ENCODE measurements at regions not wholly inside any gene's neighbourhood (a gene's known extent, or its start where the extent isn't known, plus 50 kb on each side); places are given as distances from the start of the nearest gene placed in this dataset.

DNA sequence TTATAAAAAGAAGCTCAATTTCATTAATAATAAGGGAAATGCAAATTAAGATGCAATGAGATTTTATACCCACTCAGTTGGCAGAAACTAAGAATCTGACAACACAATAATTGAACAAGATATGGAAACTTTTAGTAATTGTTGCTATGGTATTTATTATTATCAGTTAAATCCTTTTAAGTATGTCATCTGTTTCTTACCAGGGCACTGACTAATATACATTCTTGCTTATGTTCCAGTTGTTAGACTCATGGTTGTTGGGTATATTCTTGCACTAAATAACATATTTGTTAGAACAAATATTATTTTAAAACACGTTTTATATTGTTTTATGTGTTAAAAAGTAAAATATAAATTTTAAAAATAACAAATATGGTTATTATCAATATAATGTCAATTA is 690.3 kb downstream of the MECOM start:
- no peak overlapping the region for H2AFZ ChIP-seq (ENCODE audit: low read depth)
- no peaks in the 10 kb centered on the region for H3K79me2 ChIP-seq (ENCODE audit: insufficient read depth)
- H3K36me3 ChIP-seq (replicated peaks in 1 of 2; ENCODE audit: control insufficient read depth in 1 of 2, insufficient read depth in 2 of 2, low read length in 1 of 2), result no peaks in the 10 kb centered on the region
- no peak overlapping the region for H3K4me2 ChIP-seq
- no peaks in the 10 kb centered on the region for H3F3A ChIP-seq (replicated peaks; ENCODE audit: insufficient read depth)
- no peak overlapping the region for H3K9ac ChIP-seq
- H4K20me1 ChIP-seq (ENCODE audit: insufficient read depth), result no peaks in the 10 kb centered on the region
- no peaks in the 10 kb centered on the region for H3K27me3 ChIP-seq (ENCODE audit: insufficient read depth)
- no peaks in the 10 kb centered on the region; the same call in 1 of the 2 replicates for H3K9me2 ChIP-seq
- no peaks in the 10 kb centered on the region; a peak in 1 of 4 replicates for H3K4me1 ChIP-seq (ENCODE audit: control insufficient read depth in 1 of 2, insufficient read depth in 2 of 2, low read depth in 1 of 2, low read length in 1 of 2)
- CTCF ChIA-PET, result no interaction called here
- no peak for DNase-seq
- POLR2A ChIA-PET, result no interaction called here
- H3K9me3 ChIP-seq, result no peaks in the 10 kb centered on the region
- WGBS (ENCODE audit: low lambda C conversion rate), result 12% methylated on average over 1 of the region's 1 CpG
- TF ChIP-seq EP300 (IDR thresholded peaks at IDR 0.05; ENCODE audit: borderline replicate concordance in 1 of 2, low read depth in 1 of 2, low read length in 1 of 2) (no peak), RAD21 (IDR thresholded peaks at IDR 0.05; ENCODE audit: low read length) (no peak), RXRA (IDR thresholded peaks at IDR 0.05; ENCODE audit: borderline replicate concordance, low read depth) (no peak), TAF1 (IDR thresholded peaks at IDR 0.05; ENCODE audit: borderline replicate concordance, low read depth, low read length) (no peak), IRF3 (IDR thresholded peaks at IDR 0.05; ENCODE audit: low read depth, low read length) (no peak), FOXM1 (IDR thresholded peaks at IDR 0.05; ENCODE audit: low read depth) (no peak), RCOR1 (IDR thresholded peaks at IDR 0.05; ENCODE audit: low read length) (no peak)
- TF ChIP-seq, protein P1, sequence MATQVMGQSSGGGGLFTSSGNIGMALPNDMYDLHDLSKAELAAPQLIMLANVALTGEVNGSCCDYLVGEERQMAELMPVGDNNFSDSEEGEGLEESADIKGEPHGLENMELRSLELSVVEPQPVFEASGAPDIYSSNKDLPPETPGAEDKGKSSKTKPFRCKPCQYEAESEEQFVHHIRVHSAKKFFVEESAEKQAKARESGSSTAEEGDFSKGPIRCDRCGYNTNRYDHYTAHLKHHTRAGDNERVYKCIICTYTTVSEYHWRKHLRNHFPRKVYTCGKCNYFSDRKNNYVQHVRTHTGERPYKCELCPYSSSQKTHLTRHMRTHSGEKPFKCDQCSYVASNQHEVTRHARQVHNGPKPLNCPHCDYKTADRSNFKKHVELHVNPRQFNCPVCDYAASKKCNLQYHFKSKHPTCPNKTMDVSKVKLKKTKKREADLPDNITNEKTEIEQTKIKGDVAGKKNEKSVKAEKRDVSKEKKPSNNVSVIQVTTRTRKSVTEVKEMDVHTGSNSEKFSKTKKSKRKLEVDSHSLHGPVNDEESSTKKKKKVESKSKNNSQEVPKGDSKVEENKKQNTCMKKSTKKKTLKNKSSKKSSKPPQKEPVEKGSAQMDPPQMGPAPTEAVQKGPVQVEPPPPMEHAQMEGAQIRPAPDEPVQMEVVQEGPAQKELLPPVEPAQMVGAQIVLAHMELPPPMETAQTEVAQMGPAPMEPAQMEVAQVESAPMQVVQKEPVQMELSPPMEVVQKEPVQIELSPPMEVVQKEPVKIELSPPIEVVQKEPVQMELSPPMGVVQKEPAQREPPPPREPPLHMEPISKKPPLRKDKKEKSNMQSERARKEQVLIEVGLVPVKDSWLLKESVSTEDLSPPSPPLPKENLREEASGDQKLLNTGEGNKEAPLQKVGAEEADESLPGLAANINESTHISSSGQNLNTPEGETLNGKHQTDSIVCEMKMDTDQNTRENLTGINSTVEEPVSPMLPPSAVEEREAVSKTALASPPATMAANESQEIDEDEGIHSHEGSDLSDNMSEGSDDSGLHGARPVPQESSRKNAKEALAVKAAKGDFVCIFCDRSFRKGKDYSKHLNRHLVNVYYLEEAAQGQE (IDR thresholded peaks at IDR 0.05; ENCODE audit: low read depth, low read length), result no peak
- no peak overlapping the region for H3K4me3 ChIP-seq (ENCODE audit: low read depth in 2 of 2, low read length in 1 of 2)
- no peak overlapping the region for H3K27ac ChIP-seq (ENCODE audit: low read depth in 2 of 2, low read length in 1 of 2)

- Histone ChIP-seq H3K36me3 (replicated peaks in 1 of 2; ENCODE audit: control insufficient read depth in 1 of 2, insufficient read depth in 2 of 2, low read length in 1 of 2) (no peaks in the 10 kb centered on the region), H4K20me1 (ENCODE audit: insufficient read depth) (no peaks in the 10 kb centered on the region), H3K79me2 (ENCODE audit: insufficient read depth) (no peaks in the 10 kb centered on the region), H3K4me1 (ENCODE audit: control insufficient read depth in 1 of 2, insufficient read depth in 2 of 2, low read depth in 1 of 2, low read length in 1 of 2) (no peaks in the 10 kb centered on the region), H3K27me3 (ENCODE audit: insufficient read depth) (no peaks in the 10 kb centered on the region), H3F3A (replicated peaks; ENCODE audit: insufficient read depth) (no peaks in the 10 kb centered on the region), H3K4me2 (no peak overlapping the region), H3K9ac (no peak overlapping the region), H3K9me2 (no peaks in the 10 kb centered on the region; the same call in 1 of the 2 replicates), H2AFZ (ENCODE audit: low read depth) (no peak overlapping the region), H3K27ac (ENCODE audit: low read depth in 2 of 2, low read length in 1 of 2) (no peak overlapping the region), H3K4me3 (ENCODE audit: low read depth in 2 of 2, low read length in 1 of 2) (no peak overlapping the region), H3K9me3 (no peaks in the 10 kb centered on the region)
- whole genome bisulfite sequencing (ENCODE audit: low lambda C conversion rate), result 21% methylated on average over 3 of the region's 3 CpGs
- DNase-seq, result no peak
- ChIA-PET CTCF (no interaction called here), POLR2A (no interaction called here)
- TF ChIP-seq, protein P1 (IDR thresholded peaks at IDR 0.05; ENCODE audit: low read depth, low read length), result no peak
- no peak for TF ChIP-seq MEF2A (IDR thresholded peaks at IDR 0.05; ENCODE audit: borderline replicate concordance, low read depth)
- TF ChIP-seq FOXJ3 (CRISPR knock-in tag; IDR thresholded peaks at IDR 0.05), result no peak
Measured at GRCh38 chr3:168968609-168969008, 694.9 kb downstream of the MECOM start.

All from SK-N-SH (cell line).